ENCODE measurements at regions not wholly inside any gene's neighbourhood (a gene's known extent, or its start where the extent isn't known, plus 50 kb on each side); places are given as distances from the start of the nearest gene placed in this dataset.
A peak's percentile ranks its signal among the peaks of the same experiment; 100 is the strongest.

- DNase-seq (ENCODE audit: low read depth) = no peak
- TF ChIP-seq CTCF (IDR thresholded peaks at IDR 0.05; ENCODE audit: insufficient read depth, low read depth, low read length, missing control alignments) = no peak
- no peak overlapping the region for H3K4me3 ChIP-seq (ENCODE audit: low read length)
Observed at GRCh38 chr6:77143659-77144447, 319.4 kb downstream of the HTR1B start.

GRCh38 chr6:77136086-77136485, 327.2 kb downstream of the HTR1B start:
- TF ChIP-seq CTCF (IDR thresholded peaks at IDR 0.05; ENCODE audit: insufficient read depth, low read depth, low read length, missing control alignments) = no peak
- H3K4me3 ChIP-seq (ENCODE audit: low read length) = no peak overlapping the region
- DNase-seq (ENCODE audit: low read depth) = peak; percentile 65

GRCh38 chr6:77133031-77133430, 330.3 kb downstream of the HTR1B start:
- TF ChIP-seq CTCF (IDR thresholded peaks at IDR 0.05; ENCODE audit: insufficient read depth, low read depth, low read length, missing control alignments) = no peak
- DNase-seq (ENCODE audit: low read depth) = no peak
- no peak overlapping the region for H3K4me3 ChIP-seq (ENCODE audit: low read length)

GRCh38 chr6:77131426-77131825, 331.9 kb downstream of the HTR1B start:
- no peak overlapping the region for H3K4me3 ChIP-seq (ENCODE audit: low read length)
- no peak for TF ChIP-seq CTCF (IDR thresholded peaks at IDR 0.05; ENCODE audit: insufficient read depth, low read depth, low read length, missing control alignments)
- DNase-seq (ENCODE audit: low read depth) = no peak

GRCh38 chr6:77124604-77125003, 338.7 kb downstream of the HTR1B start:
- peak; percentile 49 for TF ChIP-seq CTCF (IDR thresholded peaks at IDR 0.05; ENCODE audit: insufficient read depth, low read depth, low read length, missing control alignments)
- peak; percentile 75 for DNase-seq (ENCODE audit: low read depth)
- H3K4me3 ChIP-seq (ENCODE audit: low read length) = no peak overlapping the region

GRCh38 chr6:77123527-77123926, 339.8 kb downstream of the HTR1B start:
- no peak for TF ChIP-seq CTCF (IDR thresholded peaks at IDR 0.05; ENCODE audit: insufficient read depth, low read depth, low read length, missing control alignments)
- H3K4me3 ChIP-seq (ENCODE audit: low read length) = no peak overlapping the region
- peak; percentile 29 for DNase-seq (ENCODE audit: low read depth)

- no peak overlapping the region for H3K4me3 ChIP-seq (ENCODE audit: low read length)
- TF ChIP-seq CTCF (IDR thresholded peaks at IDR 0.05; ENCODE audit: insufficient read depth, low read depth, low read length, missing control alignments) = no peak
- DNase-seq (ENCODE audit: low read depth) = no peak
Observed at GRCh38 chr6:77106992-77107391, 356.3 kb downstream of the HTR1B start.

All from epithelial cell of esophagus (primary cell).